ENCODE measurements at regions not wholly inside any gene's neighbourhood (a gene's known extent, or its start where the extent isn't known, plus 50 kb on each side); places are given as distances from the start of the nearest gene placed in this dataset.

DNA sequence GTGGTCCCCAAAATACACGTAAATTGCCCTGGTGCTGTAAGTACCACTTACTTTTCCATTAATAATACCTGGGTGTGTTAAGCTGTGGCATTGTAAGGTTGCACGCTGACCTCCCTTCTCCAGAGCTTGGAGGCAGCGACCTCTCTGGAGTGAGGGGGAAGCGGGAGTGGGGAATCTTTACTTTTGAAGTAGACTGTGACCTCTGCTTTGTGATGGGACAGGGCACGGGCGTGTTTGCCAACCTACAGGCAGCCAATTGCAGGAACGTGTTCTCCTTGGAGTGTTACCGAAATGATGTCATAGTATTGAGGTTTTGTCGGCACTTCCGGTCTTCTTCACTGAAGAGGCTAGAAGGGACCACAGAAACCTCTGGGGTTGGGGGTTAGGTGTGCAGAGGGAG is 227.3 kb upstream of the C2CD4B start:
- TF ChIP-seq, protein P1, sequence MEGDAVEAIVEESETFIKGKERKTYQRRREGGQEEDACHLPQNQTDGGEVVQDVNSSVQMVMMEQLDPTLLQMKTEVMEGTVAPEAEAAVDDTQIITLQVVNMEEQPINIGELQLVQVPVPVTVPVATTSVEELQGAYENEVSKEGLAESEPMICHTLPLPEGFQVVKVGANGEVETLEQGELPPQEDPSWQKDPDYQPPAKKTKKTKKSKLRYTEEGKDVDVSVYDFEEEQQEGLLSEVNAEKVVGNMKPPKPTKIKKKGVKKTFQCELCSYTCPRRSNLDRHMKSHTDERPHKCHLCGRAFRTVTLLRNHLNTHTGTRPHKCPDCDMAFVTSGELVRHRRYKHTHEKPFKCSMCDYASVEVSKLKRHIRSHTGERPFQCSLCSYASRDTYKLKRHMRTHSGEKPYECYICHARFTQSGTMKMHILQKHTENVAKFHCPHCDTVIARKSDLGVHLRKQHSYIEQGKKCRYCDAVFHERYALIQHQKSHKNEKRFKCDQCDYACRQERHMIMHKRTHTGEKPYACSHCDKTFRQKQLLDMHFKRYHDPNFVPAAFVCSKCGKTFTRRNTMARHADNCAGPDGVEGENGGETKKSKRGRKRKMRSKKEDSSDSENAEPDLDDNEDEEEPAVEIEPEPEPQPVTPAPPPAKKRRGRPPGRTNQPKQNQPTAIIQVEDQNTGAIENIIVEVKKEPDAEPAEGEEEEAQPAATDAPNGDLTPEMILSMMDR (IDR thresholded peaks at IDR 0.05; ENCODE audit: insufficient read depth, low read depth, low read length), result no peak
- TF ChIP-seq EZH2 (IDR thresholded peaks at IDR 0.05; ENCODE audit: insufficient read depth, low read length), result no peak
